H1 (cell line): ENCODE measurements at regions not wholly inside any gene's neighbourhood (a gene's known extent, or its start where the extent isn't known, plus 50 kb on each side); places are given as distances from the start of the nearest gene placed in this dataset.

Experiments
- CTCF ChIA-PET: fragments of 300-600 bp; sonication (Branson Sonifier 250); formaldehyde crosslinking; loops from one replicate; lab custom pipeline; 2021; ENCODE audit not compliant: partially characterized antibody; lab: Charles Lee
- POLR2A ChIA-PET: fragments of 300-600 bp; sonication (Branson Sonifier 250); formaldehyde crosslinking; loops from one replicate; lab custom pipeline; 2021; ENCODE audit warnings: inconsistent platforms; ENCODE audit not compliant: partially characterized antibody; lab: Charles Lee
- DNase-seq, 2 experiments: peaks; one replicate each; pipeline versions ENCODE4 v3.0.0 to v3.0.0-alpha.2; 2010 to 2022; ENCODE audit warnings: low spot score in 2 of 2, low read depth in 1 of 2, mixed read lengths in 1 of 2
- FAIRE-seq: peaks from 2 replicates; lab custom pipeline; 2011; peaks lifted over from hg19 to GRCh38; lab: Jason Lieb, UNC
- H2AFZ ChIP-seq: 2 replicates; pipeline ENCODE4 v1.8.1; 2012; ENCODE audit warnings: low read length, inconsistent platforms
- H2AK5ac ChIP-seq: 2 replicates; pipeline ENCODE4 v1.6.1; 2013; ENCODE audit warnings: low read depth, low read length
- H2BK120ac ChIP-seq: replicated peaks from 2 replicates; pipeline ENCODE3; 2013; ENCODE audit warnings: low read depth, low read length, inconsistent platforms
- H2BK12ac ChIP-seq: 2 replicates; pipeline ENCODE4 v1.6.1; 2013; ENCODE audit warnings: low read depth, low read length
- H2BK15ac ChIP-seq: 2 replicates; pipeline ENCODE4 v1.6.1; 2013; ENCODE audit warnings: low read length
- H2BK20ac ChIP-seq: 2 replicates; pipeline ENCODE4 v1.6.1; 2013; ENCODE audit warnings: low read length
- H2BK5ac ChIP-seq: 2 replicates; pipeline ENCODE4 v1.6.1; 2013; ENCODE audit warnings: low read depth, low read length
- H3K14ac ChIP-seq: 2 replicates; pipeline ENCODE4 v1.6.1; 2013; ENCODE audit warnings: inconsistent platforms; ENCODE audit not compliant: insufficient read length
- H3K18ac ChIP-seq: 2 replicates; pipeline ENCODE4 v1.6.1; 2013; ENCODE audit warnings: low read length; ENCODE audit errors: extremely low read depth
- H3K23ac ChIP-seq: 2 replicates; pipeline ENCODE4 v1.6.1; 2013; ENCODE audit warnings: inconsistent platforms; ENCODE audit not compliant: insufficient read length
- H3K23me2 ChIP-seq: 2 replicates; pipeline ENCODE4 v1.6.1; 2013; ENCODE audit warnings: low read depth, low read length
- H3K27ac ChIP-seq: 2 replicates; pipeline ENCODE4 v1.6.1; 2011; ENCODE audit warnings: low read depth, low read length, inconsistent platforms
- H3K27me3 ChIP-seq, 4 experiments: replicated peaks in 1 of 4; 1 replicate in 1 of 4; 2 replicates in 3 of 4; pipeline versions ENCODE4 v1.6.1 to v1.8.1; 2011 to 2013; ENCODE audit warnings: low read length in 3 of 4, mild to moderate bottlenecking in 3 of 4, inconsistent platforms in 2 of 4, mixed read lengths in 2 of 4, moderate library complexity in 1 of 4; ENCODE audit not compliant: control insufficient read depth in 3 of 4, insufficient read depth in 3 of 4; ENCODE audit errors: extremely low read depth in 1 of 4
- H3K36me3 ChIP-seq, 4 experiments: 2 replicates each; pipeline versions ENCODE4 v1.6.1 to v1.8.1; 2011 to 2013; ENCODE audit warnings: mild to moderate bottlenecking in 4 of 4, low read length in 3 of 4, moderate library complexity in 2 of 4, control low read depth in 1 of 4, inconsistent platforms in 1 of 4; ENCODE audit not compliant: insufficient read depth in 4 of 4, control insufficient read depth in 2 of 4
- H3K4ac ChIP-seq: replicated peaks from 2 replicates; pipeline ENCODE3; 2013; ENCODE audit warnings: low read length, low read depth, mixed read lengths, inconsistent platforms; ENCODE audit not compliant: insufficient read length
- H3K4me1 ChIP-seq, 4 experiments: replicated peaks in 1 of 4; 1 replicate in 1 of 4; 2 replicates in 3 of 4; pipeline versions ENCODE4 v1.6.1 to v1.8.1; 2011 to 2013; ENCODE audit warnings: low read length in 3 of 4, inconsistent platforms in 2 of 4, mixed read lengths in 1 of 4; ENCODE audit not compliant: insufficient read depth in 4 of 4, control insufficient read depth in 3 of 4
- H3K4me2 ChIP-seq, 2 experiments: 2 replicates each; pipeline versions ENCODE4 v1.6.1 to v1.8.1; 2011 to 2013; ENCODE audit warnings: low read depth in 2 of 2, low read length in 2 of 2, control low read depth in 1 of 2, inconsistent platforms in 1 of 2, mild to moderate bottlenecking in 1 of 2; ENCODE audit not compliant: insufficient read depth in 1 of 2
- H3K4me3 ChIP-seq, 4 experiments: fragments of 200-600, 300-600 bp in 1 of 4; sonication (generic), shearing (Covaris generic), sonication (Bioruptor Twin) in 1 of 4; 2 replicates each; pipeline versions ENCODE4 v1.5.1 to v1.8.1; 2011 to 2016; ENCODE audit warnings: low read length in 4 of 4, low read depth in 3 of 4, control low read depth in 2 of 4, inconsistent platforms in 2 of 4, mild to moderate bottlenecking in 2 of 4, mixed read lengths in 1 of 4, moderate library complexity in 1 of 4; ENCODE audit not compliant: insufficient read depth in 2 of 4; ENCODE audit errors: extremely low read depth in 1 of 4
- H3K56ac ChIP-seq: replicated peaks from 2 replicates; pipeline ENCODE3; 2013; ENCODE audit warnings: low read depth, mild to moderate bottlenecking, mixed read lengths, low read length, inconsistent platforms; ENCODE audit not compliant: insufficient read length
- H3K79me1 ChIP-seq: 2 replicates; pipeline ENCODE4 v1.6.1; 2013; ENCODE audit warnings: low read depth, low read length, control low read depth
- H3K79me2 ChIP-seq, 2 experiments: 2 replicates each; pipeline versions ENCODE4 v1.6.1 to v1.8.1; 2012 to 2013; ENCODE audit warnings: low read length in 2 of 2, mild to moderate bottlenecking in 2 of 2, inconsistent platforms in 1 of 2; ENCODE audit not compliant: insufficient read depth in 2 of 2, control insufficient read depth in 1 of 2
- H3K9ac ChIP-seq, 4 experiments: replicated peaks in 1 of 4; 1 replicate in 1 of 4; 2 replicates in 3 of 4; pipeline versions ENCODE4 v1.6.1 to v1.8.1; 2011 to 2013; ENCODE audit warnings: low read depth in 3 of 4, low read length in 3 of 4, control low read depth in 2 of 4, mild to moderate bottlenecking in 2 of 4, moderate library complexity in 2 of 4, inconsistent platforms in 1 of 4; ENCODE audit errors: extremely low read depth in 1 of 4
- H3K9me3 ChIP-seq, 2 experiments: 2 replicates each; pipeline versions ENCODE4 v1.6.1 to v1.8.1; 2012 to 2013; ENCODE audit warnings: mild to moderate bottlenecking in 2 of 2, moderate library complexity in 2 of 2, control low read depth in 1 of 2, inconsistent platforms in 1 of 2, low read depth in 1 of 2, low read length in 1 of 2, mixed read lengths in 1 of 2; ENCODE audit not compliant: insufficient read depth in 2 of 2
- H4K20me1 ChIP-seq, 2 experiments: replicated peaks in 1 of 2; 2 replicates each; pipeline versions ENCODE3 to v1.8.1; 2011 to 2013; ENCODE audit warnings: inconsistent platforms in 2 of 2, low read length in 2 of 2, mild to moderate bottlenecking in 1 of 2; ENCODE audit not compliant: insufficient read depth in 2 of 2, control insufficient read depth in 1 of 2
- H4K5ac ChIP-seq: 2 replicates; pipeline ENCODE4 v1.6.1; 2013; ENCODE audit warnings: low read length, low read depth, mixed read lengths, inconsistent platforms; ENCODE audit not compliant: insufficient read length
- H4K8ac ChIP-seq: 2 replicates; pipeline ENCODE4 v1.8.0; 2013; ENCODE audit warnings: mild to moderate bottlenecking, moderate library complexity, low read length, inconsistent platforms; ENCODE audit not compliant: insufficient read depth; ENCODE audit errors: extremely low read depth
- H4K91ac ChIP-seq: replicated peaks from 2 replicates; pipeline ENCODE3; 2013; ENCODE audit warnings: low read length, mixed read lengths, inconsistent platforms; ENCODE audit not compliant: insufficient read length
- CREB1 ChIP-seq: IDR thresholded peaks from 2 replicates; pipeline ENCODE4 v1.6.1; 2012; ENCODE audit warnings: inconsistent platforms
- JUN ChIP-seq: IDR thresholded peaks from 2 replicates; pipeline ENCODE4 v1.6.1; 2011; ENCODE audit warnings: low read depth, mild to moderate bottlenecking, improper control_type of control experiment, low read length
- KDM5A ChIP-seq: fragments of 200-600 bp; IDR thresholded peaks from 2 replicates; pipeline ENCODE4 v1.7.1; 2012; ENCODE audit warnings: mild to moderate bottlenecking, low read length, inconsistent platforms, mixed read lengths
- MAFK ChIP-seq: IDR thresholded peaks from 2 replicates; pipeline ENCODE4 v1.6.1; 2012; ENCODE audit warnings: low read depth, mild to moderate bottlenecking, improper control_type of control experiment, low read length
- MAX ChIP-seq: IDR thresholded peaks from 2 replicates; pipeline ENCODE4 v1.6.1; 2012; ENCODE audit warnings: inconsistent platforms
- POLR2A ChIP-seq, 2 experiments: IDR thresholded peaks; 1 replicate in 1 of 2; 2 replicates in 1 of 2; pipeline ENCODE4 v1.6.1; 2011; ENCODE audit warnings: low read depth in 2 of 2, low read length in 2 of 2, mild to moderate bottlenecking in 2 of 2; ENCODE audit errors: control extremely low read depth in 1 of 2
- SRF ChIP-seq: IDR thresholded peaks from 2 replicates; pipeline ENCODE4 v1.6.1; 2011; ENCODE audit warnings: mild to moderate bottlenecking, low read depth, low read length, moderate library complexity
- TCF12 ChIP-seq: IDR thresholded peaks from 2 replicates; pipeline ENCODE4 v1.6.1; 2011; ENCODE audit warnings: low read depth, mild to moderate bottlenecking, low read length
- WGBS, 2 experiments: shearing (Covaris generic) in 1 of 2; methylation state at CpG; one replicate each; pipeline versions ENCODE4 v1.1.6 to v1.1.7; 2013 to 2015; ENCODE audit warnings: low lambda C conversion rate in 2 of 2, mixed read lengths in 2 of 2, inconsistent platforms in 1 of 2, low coverage in 1 of 2, missing lambda C conversion rate in 1 of 2; ENCODE audit not compliant: insufficient replicate concordance in 2 of 2, insufficient coverage in 1 of 2, insufficient read length in 1 of 2; ENCODE audit errors: extremely low coverage in 1 of 2, missing lambda C conversion rate in 1 of 2; 5-methylcytosine and 5-hydroxymethylcytosine counted together

- FAIRE-seq, result no peak
- Histone ChIP-seq H4K91ac (no peak overlapping the region), H3K27me3 (no peaks in the 10 kb centered on the region; a peak in 1 of 7 replicates), H3K79me1 (no peaks in the 10 kb centered on the region), H3K27ac (no peak overlapping the region), H2AK5ac (no peak overlapping the region), H4K5ac (no peak overlapping the region), H4K8ac (no peak overlapping the region), H2AFZ (no peak overlapping the region), H3K4me2 (no peak overlapping the region), H3K9ac (no peak overlapping the region), H3K9me3 (peaks cover 4 to 9% of the 10 kb centered on the region in 2 experiments; a peak in 2 of 4 replicates), H2BK20ac (no peak overlapping the region), H3K14ac (no peak overlapping the region), H3K18ac (no peak overlapping the region), H2BK120ac (no peak overlapping the region), H3K56ac (no peak overlapping the region), H3K4me1 (peaks cover 0 to 3% (median 0%) of the 10 kb centered on the region in 4 experiments; a peak in 1 of 7 replicates), H3K79me2 (no peaks in the 10 kb centered on the region), H2BK12ac (no peak overlapping the region), H3K23me2 (no peaks in the 10 kb centered on the region; the same call in 1 of the 2 replicates), H3K4me3 (no peak overlapping the region), H2BK5ac (no peak overlapping the region), H4K20me1 (no peaks in the 10 kb centered on the region), H3K23ac (no peak overlapping the region), H2BK15ac (no peak overlapping the region), H3K36me3 (no peaks in the 10 kb centered on the region), H3K4ac (no peak overlapping the region)
- CTCF ChIA-PET, result interaction anchor here (0.8 to 6.3 kb wide), 7 partner anchors 8 to 478 kb away, joined by 3 to 74 read pairs (median 4); no protein-coding TSS in a partner anchor
- POLR2A ChIA-PET, result no interaction called here
- no peak for DNase-seq
- 74% methylated on average over 9 of the region's 9 CpGs; no CpG with 5 or more reads in 1 of the 2 experiments for WGBS, 2 experiments
- TF ChIP-seq POLR2A (IDR thresholded peaks at IDR 0.05; ENCODE audit: control extremely low read depth in 1 of 2, low read depth in 2 of 2, low read length in 2 of 2) (no peak), CREB1 (no peak), JUN (no peak), KDM5A (no peak), MAX (no peak), TCF12 (no peak), SRF (no peak), MAFK (no peak)
Measured at GRCh38 chr17:33529816-33530215, 236.7 kb upstream of the ASIC2 start.
